ENCODE measurements at regions not wholly inside any gene's neighbourhood (a gene's known extent, or its start where the extent isn't known, plus 50 kb on each side); places are given as distances from the start of the nearest gene placed in this dataset.

- DNase-seq (ENCODE audit: low read depth): no peak
- no peak overlapping the region for H3K4me3 ChIP-seq (ENCODE audit: low read depth, low read length)
- TF ChIP-seq CTCF (conservative IDR thresholded peaks at IDR 0.05; ENCODE audit: low read depth, low read length): no peak
Observed at GRCh38 chr13:89803839-89804238, 1543.6 kb upstream of the MIR17HG start.

- TF ChIP-seq CTCF (conservative IDR thresholded peaks at IDR 0.05; ENCODE audit: low read depth, low read length): no peak
- DNase-seq (ENCODE audit: low read depth): no peak
- no peak overlapping the region for H3K4me3 ChIP-seq (ENCODE audit: low read depth, low read length)
Observed at GRCh38 chr13:89806594-89806993, 1540.9 kb upstream of the MIR17HG start.

- DNase-seq (ENCODE audit: low read depth): no peak
- no peak overlapping the region for H3K4me3 ChIP-seq (ENCODE audit: low read depth, low read length)
- no peak for TF ChIP-seq CTCF (conservative IDR thresholded peaks at IDR 0.05; ENCODE audit: low read depth, low read length)
Observed at GRCh38 chr13:89812856-89813255, 1534.6 kb upstream of the MIR17HG start.

DNA sequence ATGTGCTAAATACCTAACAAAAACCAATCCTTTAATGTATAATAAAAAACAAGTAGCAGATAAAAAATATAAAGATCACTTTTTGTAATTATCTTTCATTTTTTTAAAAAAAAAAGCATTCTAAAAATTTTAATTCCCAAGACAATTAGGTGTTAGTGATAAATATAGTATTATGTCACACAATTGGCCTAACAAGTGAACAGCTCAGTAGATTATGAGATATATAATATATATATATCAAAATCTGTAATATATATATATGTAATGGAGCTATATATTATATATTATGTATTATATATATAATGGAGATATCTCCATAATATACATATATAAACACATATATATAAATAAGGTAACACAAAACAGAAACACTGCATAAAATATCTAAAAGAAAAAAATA lies 1531.1 kb upstream of the MIR17HG start:
- no peak for DNase-seq (ENCODE audit: low read depth)
- H3K4me3 ChIP-seq (ENCODE audit: low read depth, low read length): no peak overlapping the region
- TF ChIP-seq CTCF (conservative IDR thresholded peaks at IDR 0.05; ENCODE audit: low read depth, low read length): no peak

DNA sequence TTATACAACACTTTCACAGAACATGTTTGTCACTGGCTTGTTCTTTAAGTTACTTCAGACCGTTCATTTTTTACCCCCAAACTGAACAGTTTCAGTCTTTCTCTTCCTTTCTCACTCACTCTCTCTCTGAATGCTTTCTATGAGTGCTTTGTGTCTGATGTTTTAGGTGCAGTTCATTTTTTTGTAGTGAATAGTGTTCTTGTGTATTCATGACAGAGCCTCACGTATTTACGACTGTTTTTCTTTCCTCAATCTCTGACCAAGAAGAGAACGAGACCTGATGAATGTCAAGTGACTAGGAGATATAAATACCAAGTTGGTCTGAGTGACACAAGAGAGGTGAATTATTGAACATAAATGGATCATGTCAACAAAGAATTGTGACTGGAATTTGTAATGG lies 1525.0 kb upstream of the MIR17HG start:
- DNase-seq (ENCODE audit: low read depth): no peak
- no peak for TF ChIP-seq CTCF (conservative IDR thresholded peaks at IDR 0.05; ENCODE audit: low read depth, low read length)
- H3K4me3 ChIP-seq (ENCODE audit: low read depth, low read length): no peak overlapping the region

DNA sequence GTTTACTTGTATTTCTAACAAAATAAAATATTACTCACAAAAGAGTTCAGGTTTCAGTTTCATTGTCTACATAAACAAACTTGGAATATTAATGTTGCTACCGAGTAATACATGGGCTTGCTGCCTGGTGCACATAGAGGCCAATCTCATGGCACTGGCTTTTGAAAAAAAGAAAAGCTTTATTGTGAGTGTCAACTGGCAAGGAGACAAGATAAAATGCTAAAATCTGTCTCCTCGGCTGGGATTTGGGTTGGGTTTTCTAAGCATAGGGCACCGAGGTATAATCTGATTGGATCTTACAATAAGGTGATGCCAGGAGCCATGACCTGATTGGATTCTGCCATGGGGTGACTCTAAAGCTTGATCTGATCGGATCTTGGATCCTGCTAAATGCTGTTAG lies 1519.9 kb upstream of the MIR17HG start:
- no peak for DNase-seq (ENCODE audit: low read depth)
- H3K4me3 ChIP-seq (ENCODE audit: low read depth, low read length): no peak overlapping the region
- no peak for TF ChIP-seq CTCF (conservative IDR thresholded peaks at IDR 0.05; ENCODE audit: low read depth, low read length)

GRCh38 chr13:89828506-89828905 lies 1519.0 kb upstream of the MIR17HG start:
- DNase-seq (ENCODE audit: low read depth): no peak
- no peak overlapping the region for H3K4me3 ChIP-seq (ENCODE audit: low read depth, low read length)
- no peak for TF ChIP-seq CTCF (conservative IDR thresholded peaks at IDR 0.05; ENCODE audit: low read depth, low read length)

All from epithelial cell of proximal tubule (primary cell).